ENCODE measurements at regions not wholly inside any gene's neighbourhood (a gene's known extent, or its start where the extent isn't known, plus 50 kb on each side); places are given as distances from the start of the nearest gene placed in this dataset.

DNA sequence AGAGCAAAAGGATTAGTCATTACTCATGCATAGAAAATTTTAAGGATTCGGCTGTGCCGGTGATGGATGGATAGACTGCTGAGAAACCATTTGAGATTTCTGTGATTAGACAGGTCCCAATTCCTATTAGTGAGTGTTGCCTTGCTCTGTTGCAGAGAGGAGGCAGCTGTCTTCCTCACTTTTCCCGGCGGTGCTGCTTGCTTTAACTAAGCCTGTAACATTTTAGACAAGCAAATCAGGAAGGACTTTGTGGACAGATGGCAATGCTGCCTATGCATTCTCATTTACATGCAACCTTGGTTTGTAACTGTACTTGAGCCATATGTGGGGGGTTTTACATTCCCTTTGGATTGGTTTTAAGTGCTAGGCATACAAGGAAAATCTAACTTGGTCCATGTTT, 1176.3 kb downstream of the CDH18 start:
- Histone ChIP-seq H3K27me3 (no peaks in the 10 kb centered on the region), H3K9me3 (no peaks in the 10 kb centered on the region), H3K4me3 (no peak overlapping the region), H3K36me3 (no peaks in the 10 kb centered on the region), H3K4me1 (no peaks in the 10 kb centered on the region), H3K27ac (no peak overlapping the region)
- in situ Hi-C loops (cut with MboI; ENCODE audit: low sequenced_read_pairs in 4 of 4) (no loop called here), intact Hi-C loops (cut with DNase I; ENCODE audit: low total_unique reads) (no loop called here)
- DNase-seq (no peak), ATAC-seq (no peak)
- no peak for TF ChIP-seq POLR2A (IDR thresholded peaks at IDR 0.05)
- TF ChIP-seq, protein P1, sequence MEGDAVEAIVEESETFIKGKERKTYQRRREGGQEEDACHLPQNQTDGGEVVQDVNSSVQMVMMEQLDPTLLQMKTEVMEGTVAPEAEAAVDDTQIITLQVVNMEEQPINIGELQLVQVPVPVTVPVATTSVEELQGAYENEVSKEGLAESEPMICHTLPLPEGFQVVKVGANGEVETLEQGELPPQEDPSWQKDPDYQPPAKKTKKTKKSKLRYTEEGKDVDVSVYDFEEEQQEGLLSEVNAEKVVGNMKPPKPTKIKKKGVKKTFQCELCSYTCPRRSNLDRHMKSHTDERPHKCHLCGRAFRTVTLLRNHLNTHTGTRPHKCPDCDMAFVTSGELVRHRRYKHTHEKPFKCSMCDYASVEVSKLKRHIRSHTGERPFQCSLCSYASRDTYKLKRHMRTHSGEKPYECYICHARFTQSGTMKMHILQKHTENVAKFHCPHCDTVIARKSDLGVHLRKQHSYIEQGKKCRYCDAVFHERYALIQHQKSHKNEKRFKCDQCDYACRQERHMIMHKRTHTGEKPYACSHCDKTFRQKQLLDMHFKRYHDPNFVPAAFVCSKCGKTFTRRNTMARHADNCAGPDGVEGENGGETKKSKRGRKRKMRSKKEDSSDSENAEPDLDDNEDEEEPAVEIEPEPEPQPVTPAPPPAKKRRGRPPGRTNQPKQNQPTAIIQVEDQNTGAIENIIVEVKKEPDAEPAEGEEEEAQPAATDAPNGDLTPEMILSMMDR (IDR thresholded peaks at IDR 0.05 in 4 of 5, conservative IDR thresholded peaks at IDR 0.05 in 1 of 5): no peak

DNA sequence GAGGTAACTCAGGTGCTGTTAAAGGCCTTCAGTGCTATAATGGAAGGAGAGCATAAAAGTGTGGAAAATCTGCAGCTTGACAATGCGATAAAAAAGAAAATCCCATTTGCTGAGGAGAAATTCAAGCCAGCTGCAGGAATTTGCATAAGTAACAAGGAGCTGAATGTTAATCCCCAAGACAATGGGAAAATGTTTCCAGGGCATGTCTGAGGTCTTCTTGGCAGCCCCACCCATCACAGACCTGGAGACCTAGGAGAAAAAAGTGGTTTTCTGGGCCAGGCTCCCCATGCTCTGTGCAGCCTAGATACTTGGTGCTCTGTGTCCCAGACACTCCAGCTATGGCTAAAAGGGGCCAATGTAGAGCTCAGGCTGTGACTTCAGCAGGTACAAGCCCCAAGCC, 1159.6 kb downstream of the CDH18 start:
- Histone ChIP-seq H3K27me3 (no peaks in the 10 kb centered on the region), H3K36me3 (no peaks in the 10 kb centered on the region), H3K4me3 (no peak overlapping the region), H3K4me1 (no peaks in the 10 kb centered on the region), H3K9me3 (no peaks in the 10 kb centered on the region), H3K27ac (no peak overlapping the region)
- TF ChIP-seq, protein P1 (IDR thresholded peaks at IDR 0.05 in 4 of 5, conservative IDR thresholded peaks at IDR 0.05 in 1 of 5): no peak
- no peak for TF ChIP-seq POLR2A (IDR thresholded peaks at IDR 0.05)
- no peak for ATAC-seq
- intact Hi-C loops (cut with DNase I; ENCODE audit: low total_unique reads) (no loop called here), in situ Hi-C loops (cut with MboI; ENCODE audit: low sequenced_read_pairs in 4 of 4) (no loop called here)
- DNase-seq: no peak

DNA sequence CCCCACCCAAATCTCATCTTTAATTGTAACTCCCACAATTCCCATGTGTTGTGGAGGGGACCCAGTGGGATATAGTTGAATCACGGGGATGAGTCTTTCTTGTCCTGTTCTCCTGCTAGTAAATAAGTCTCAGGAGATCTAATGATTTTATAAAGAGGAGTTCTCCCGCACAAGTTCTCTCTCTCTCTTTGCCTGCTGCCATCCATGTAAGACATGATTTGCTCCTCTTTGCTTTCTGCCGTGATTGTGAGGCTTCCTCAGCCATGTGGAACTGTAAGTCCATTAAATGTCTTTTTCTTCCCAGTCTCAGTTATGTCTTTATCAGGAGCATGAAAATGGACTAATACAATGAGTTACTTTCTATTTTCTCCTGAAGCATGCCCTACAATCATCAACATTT, 1158.5 kb downstream of the CDH18 start:
- DNase-seq: no peak

DNA sequence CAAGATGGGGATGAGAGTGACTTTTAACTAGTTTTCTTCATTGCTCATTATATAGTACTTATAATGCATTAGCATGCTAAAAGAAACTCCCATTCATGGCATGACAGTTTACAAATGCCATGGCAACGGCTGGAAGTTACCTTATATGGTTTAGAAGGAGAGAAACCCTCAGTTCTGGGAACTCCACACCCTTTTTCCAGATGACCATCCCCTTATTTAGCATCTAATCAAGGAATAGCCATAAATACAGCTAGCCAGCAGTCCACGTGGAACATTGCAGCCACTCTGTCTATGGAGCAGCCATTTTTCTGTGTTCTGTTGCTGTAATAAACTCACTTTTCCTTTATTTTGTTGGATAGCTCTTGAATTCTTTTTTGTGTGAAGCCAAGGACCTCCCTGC, 1137.8 kb downstream of the CDH18 start:
- H3K4me3 ChIP-seq: no peak overlapping the region
- H3K4me1 ChIP-seq: no peaks in the 10 kb centered on the region
- H3K36me3 ChIP-seq: no peaks in the 10 kb centered on the region
- ATAC-seq: no peak
- intact Hi-C loops (cut with DNase I; ENCODE audit: low total_unique reads): no loop called here
- H3K27me3 ChIP-seq: no peaks in the 10 kb centered on the region
- no peak overlapping the region for H3K27ac ChIP-seq
- DNase-seq: no peak
- no peaks in the 10 kb centered on the region for H3K9me3 ChIP-seq
- TF ChIP-seq, protein P1 (IDR thresholded peaks at IDR 0.05 in 4 of 5, conservative IDR thresholded peaks at IDR 0.05 in 1 of 5): no peak
- TF ChIP-seq POLR2A (IDR thresholded peaks at IDR 0.05): no peak
- in situ Hi-C loops (cut with MboI; ENCODE audit: low sequenced_read_pairs in 4 of 4): no loop called here

More for the DNA sequence above, 1158.5 kb downstream of the CDH18 start:
- intact Hi-C loops (cut with DNase I; ENCODE audit: low total_unique reads): no loop called here
- TF ChIP-seq, protein P1 (IDR thresholded peaks at IDR 0.05 in 4 of 5, conservative IDR thresholded peaks at IDR 0.05 in 1 of 5): no peak
- TF ChIP-seq POLR2A (IDR thresholded peaks at IDR 0.05): no peak
- H3K36me3 ChIP-seq: no peaks in the 10 kb centered on the region
- no peaks in the 10 kb centered on the region for H3K9me3 ChIP-seq
- in situ Hi-C loops (cut with MboI; ENCODE audit: low sequenced_read_pairs in 4 of 4): no loop called here
- no peaks in the 10 kb centered on the region for H3K4me1 ChIP-seq
- no peaks in the 10 kb centered on the region for H3K27me3 ChIP-seq
- H3K4me3 ChIP-seq: no peak overlapping the region
- no peak overlapping the region for H3K27ac ChIP-seq
- ATAC-seq: no peak

DNA sequence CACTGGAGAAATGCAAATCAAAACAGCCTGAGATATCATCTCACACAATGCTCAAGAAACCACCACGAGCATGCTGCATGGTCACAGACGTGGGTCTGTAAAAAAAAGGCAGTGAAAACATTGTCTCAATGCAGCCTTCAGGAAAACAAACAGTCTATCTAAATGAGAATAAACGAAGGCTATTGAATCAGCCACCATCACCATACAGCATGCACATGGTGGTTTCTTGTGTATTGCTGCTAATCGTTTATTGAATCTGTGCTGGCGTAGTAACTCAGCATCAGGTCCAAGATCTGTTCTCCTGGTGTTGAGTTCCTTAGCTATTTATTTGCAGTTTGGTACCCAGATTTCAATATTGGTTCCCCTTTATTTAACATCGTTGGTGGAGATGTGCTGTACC, 1115.0 kb downstream of the CDH18 start:
- in situ Hi-C loops (cut with MboI; ENCODE audit: low sequenced_read_pairs in 4 of 4): no loop called here
- Histone ChIP-seq H3K36me3 (no peaks in the 10 kb centered on the region), H3K9me3 (no peaks in the 10 kb centered on the region), H3K27ac (no peak overlapping the region), H3K4me1 (no peaks in the 10 kb centered on the region), H3K4me3 (no peak overlapping the region), H3K27me3 (no peaks in the 10 kb centered on the region)
- intact Hi-C loops (cut with DNase I; ENCODE audit: low total_unique reads): no loop called here
- TF ChIP-seq POLR2A (IDR thresholded peaks at IDR 0.05): no peak
- TF ChIP-seq, protein P1 (IDR thresholded peaks at IDR 0.05 in 4 of 5, conservative IDR thresholded peaks at IDR 0.05 in 1 of 5): no peak
- ATAC-seq (no peak), DNase-seq (no peak)
